HepG2 (cell line): ENCODE measurements at regions not wholly inside any gene's neighbourhood (a gene's known extent, or its start where the extent isn't known, plus 50 kb on each side); places are given as distances from the start of the nearest gene placed in this dataset.

Experiments used
- ATAC-seq: fragments of 200-7000 bp; cut with Tn5 transposase; 3 replicates; pipeline ENCODE4 v1.9.1; 2020; ENCODE audit warnings: mild to moderate bottlenecking, moderate library complexity
- BruUV-seq: library from RNA; stranded (reverse); fragments of 400-500 nt; replicated peaks from 2 replicates; lab custom pipeline; 2021; lab: Mats Ljungman, UMichigan
- CTCF ChIA-PET: fragments of 300-600 bp; formaldehyde crosslinking; extraction: SDS; loops from one replicate; lab custom pipeline; 2021; ENCODE audit warnings: low total read pairs, inconsistent platforms, low intra/inter-chr PET ratio; lab: Yijun Ruan, JAX
- POLR2A ChIA-PET: fragments of 350-600 bp; sonication (Branson Sonifier 250); formaldehyde crosslinking; loops from one replicate; lab custom pipeline; 2020; ENCODE audit warnings: antibody characterized with exemption, inconsistent platforms; lab: Yijun Ruan, JAX
- DNase-seq: peaks from one replicate; pipeline ENCODE4 v3.0.0-alpha.2; 2015; ENCODE audit warnings: low spot score
- FAIRE-seq: peaks from 3 replicates; lab custom pipeline; 2011; peaks lifted over from hg19 to GRCh38; lab: Jason Lieb, UNC
- H2AFZ ChIP-seq: one replicate; pipeline ENCODE4 v1.6.1; 2011; ENCODE audit warnings: low read length, inconsistent platforms
- H3K27ac ChIP-seq: fragments of 300-600 bp; 3 replicates; pipeline ENCODE4 v1.8.0; 2011; ENCODE audit warnings: mixed run types, mild to moderate bottlenecking, mixed read lengths, low read length, inconsistent platforms; ENCODE audit not compliant: insufficient read depth; ENCODE audit errors: extremely low read length
- H3K27me3 ChIP-seq, 2 experiments: fragments of 200-600 bp in 1 of 2; 2 replicates in 1 of 2; 3 replicates in 1 of 2; pipeline versions ENCODE4 v1.6.0 to v1.8.0; 2011; ENCODE audit warnings: low read length in 2 of 2, mild to moderate bottlenecking in 2 of 2, moderate library complexity in 2 of 2, inconsistent platforms in 1 of 2; ENCODE audit not compliant: insufficient read depth in 2 of 2, control insufficient read depth in 1 of 2
- H3K36me3 ChIP-seq, 2 experiments: fragments of 200-600 bp in 1 of 2; replicated peaks in 1 of 2; 2 replicates in 1 of 2; 3 replicates in 1 of 2; pipeline versions ENCODE4 v1.5.1 to v1.8.0; 2011; ENCODE audit warnings: low read length in 2 of 2, inconsistent platforms in 1 of 2; ENCODE audit not compliant: insufficient read depth in 2 of 2, control insufficient read depth in 1 of 2
- H3K4me1 ChIP-seq: 2 replicates; pipeline ENCODE4 v1.5.1; 2012; ENCODE audit warnings: low read length, inconsistent platforms; ENCODE audit not compliant: insufficient read depth
- H3K4me2 ChIP-seq: 2 replicates; pipeline ENCODE4 v1.6.0; 2011; ENCODE audit warnings: low read depth, low read length, inconsistent platforms
- H3K4me3 ChIP-seq, 3 experiments: fragments of 200-600 bp in 1 of 3; sonication (generic), shearing (Covaris generic) in 1 of 3; replicated peaks in 1 of 3; 2 replicates each; pipeline ENCODE4 v1.5.1; 2011 to 2016; ENCODE audit warnings: low read length in 3 of 3, inconsistent platforms in 2 of 3, low read depth in 2 of 3, mild to moderate bottlenecking in 2 of 3, control low read depth in 1 of 3, mixed read lengths in 1 of 3; ENCODE audit not compliant: insufficient read depth in 1 of 3
- H3K79me2 ChIP-seq: one replicate; pipeline ENCODE4 v1.6.1; 2011; ENCODE audit warnings: low read length, inconsistent platforms; ENCODE audit not compliant: insufficient read depth
- H3K9ac ChIP-seq: 2 replicates; pipeline ENCODE4 v1.6.0; 2011; ENCODE audit warnings: mild to moderate bottlenecking, low read depth, low read length, inconsistent platforms; ENCODE audit not compliant: insufficient read depth
- H3K9me3 ChIP-seq: 2 replicates; pipeline ENCODE4 v1.5.1; 2012; ENCODE audit warnings: mild to moderate bottlenecking, low read length
- H4K20me1 ChIP-seq: 2 replicates; pipeline ENCODE4 v1.6.0; 2011; ENCODE audit warnings: inconsistent platforms, mild to moderate bottlenecking, low read length, moderate library complexity; ENCODE audit not compliant: insufficient read depth
- BRD4 ChIP-seq: sonication (generic); formaldehyde crosslinking; IDR thresholded peaks from 2 replicates; pipeline ENCODE4 v1.4.0; 2020; ENCODE audit warnings: missing genetic modification reagents
- HNRNPLL ChIP-seq: fragments of 200-400 bp; formaldehyde crosslinking; IDR thresholded peaks from 2 replicates; pipeline ENCODE4 v1.6.1; 2017; ENCODE audit warnings: mild to moderate bottlenecking, low read depth, low read length; ENCODE audit not compliant: poor library complexity, severe bottlenecking
- MATR3 ChIP-seq: sonication (generic); formaldehyde crosslinking; IDR thresholded peaks from 2 replicates; pipeline ENCODE4 v1.4.0; 2020; ENCODE audit warnings: missing genetic modification reagents
- TOPORS ChIP-seq: sonication (generic); formaldehyde crosslinking; IDR thresholded peaks from 2 replicates; pipeline ENCODE4 v1.8.0; 2023; ENCODE audit warnings: mild to moderate bottlenecking, missing genetic modification reagents
- ZNF513 ChIP-seq: sonication (generic); formaldehyde crosslinking; conservative IDR thresholded peaks from 2 replicates; pipeline ENCODE4 v1.5.0; 2020; ENCODE audit warnings: missing genetic modification reagents
- ZNF609 ChIP-seq: sonication (generic); formaldehyde crosslinking; IDR thresholded peaks from 2 replicates; pipeline ENCODE4 v1.4.0; 2020; ENCODE audit warnings: mild to moderate bottlenecking, missing genetic modification reagents, borderline replicate concordance
- WGBS: methylation state at CpG from one replicate; pipeline ENCODE4 v1.1.6; 2017; ENCODE audit warnings: low lambda C conversion rate; 5-methylcytosine and 5-hydroxymethylcytosine counted together
- in situ Hi-C: cut with HindIII; loops from 2 replicates; pipeline ENCODE4 v1.10.0; 2017; ENCODE audit warnings: low pct_unique_long_range_greater_than_20kb; ENCODE audit not compliant: extremely low pct_ligation_motif_present
- intact Hi-C: fragments of 100-400 bp; cut with micrococcal nuclease; formaldehyde crosslinking; loops from one replicate; pipeline ENCODE4 v1.10.0; 2022; ENCODE audit not compliant: unreplicated experiment

- CTCF ChIA-PET: no interaction called here
- ATAC-seq: no peak
- BruUV-seq: no TSS peak
- H3K27ac ChIP-seq: no peak overlapping the region
- H3K9me3 ChIP-seq: no peaks in the 10 kb centered on the region
- intact Hi-C loops: no loop called here
- no peak overlapping the region for H2AFZ ChIP-seq
- H3K36me3 ChIP-seq: no peaks in the 10 kb centered on the region
- H3K4me1 ChIP-seq: no peaks in the 10 kb centered on the region
- TF ChIP-seq HNRNPLL (no peak), ZNF513 (CRISPR knock-in tag) (no peak), TOPORS (no peak), BRD4 (CRISPR knock-in tag) (no peak), ZNF609 (CRISPR knock-in tag) (no peak), MATR3 (CRISPR knock-in tag) (no peak)
- TF ChIP-seq, all 625 proteins: peak for 0
- Histone ChIP-seq H4K20me1 (no peaks in the 10 kb centered on the region), H3K9ac (no peak overlapping the region), H3K4me3 (no peak overlapping the region), H3K4me2 (no peak overlapping the region), H3K79me2 (no peaks in the 10 kb centered on the region), H3K27me3 (no peaks in the 10 kb centered on the region)
- in situ Hi-C loops: no loop called here
- FAIRE-seq: no peak
- POLR2A ChIA-PET: no interaction called here
- WGBS: 40% methylated on average over 7 of the region's 7 CpGs
- no peak for DNase-seq
Measured at GRCh38 chr4:24175707-24176106, 285.9 kb upstream of the PPARGC1A start.
